Body of pancreas (tissue), 4 donors: ENCODE measurements at regions not wholly inside any gene's neighbourhood (a gene's known extent, or its start where the extent isn't known, plus 50 kb on each side); places are given as distances from the start of the nearest gene placed in this dataset.

ENCODE experiments used
- CTCF ChIP-seq, 7 experiments: fragments of 450-650 bp in 4 of 7; fragments of 200-600 bp in 3 of 7; sonication (generic) in 3 of 7; IDR thresholded peaks; one replicate each; pipeline ENCODE4 v1.5.1; 2016 to 2019; ENCODE audit warnings: antibody characterized with exemption in 7 of 7
- POLR2A ChIP-seq, 3 donors: fragments of 450-650 bp; IDR thresholded peaks; one replicate each; pipeline ENCODE4 v1.6.1; 2016; ENCODE audit warnings: antibody characterized with exemption in 3 of 3, mild to moderate bottlenecking in 2 of 3

- no peak for TF ChIP-seq POLR2A (IDR thresholded peaks at IDR 0.05)
- no peak for TF ChIP-seq CTCF (IDR thresholded peaks at IDR 0.05)
These were observed 228.6 kb upstream of the IL12A start for GRCh38 chr3:159760046-159760445.
